GM23338 (cell line): ENCODE measurements at regions not wholly inside any gene's neighbourhood (a gene's known extent, or its start where the extent isn't known, plus 50 kb on each side); places are given as distances from the start of the nearest gene placed in this dataset.

ENCODE experiments used
- ATAC-seq: fragments of 200-7000 bp; cut with Tn5 transposase; 3 replicates; pipeline ENCODE4 v1.9.1; 2020
- DNase-seq: peaks from one replicate; pipeline ENCODE4 v3.0.0-alpha.2; 2015; ENCODE audit warnings: low spot score
- H2AFZ ChIP-seq: fragments of 200-600 bp; sonication (generic); 2 replicates; pipeline ENCODE4 v1.8.0; 2016; ENCODE audit warnings: antibody characterized with exemption, mild to moderate bottlenecking, moderate library complexity
- H3F3A ChIP-seq: fragments of 200-600 bp; sonication (generic); replicated peaks from 2 replicates; pipeline ENCODE4 v1.8.0; 2017; ENCODE audit warnings: antibody characterized with exemption, mixed run types, low read depth
- H3K27ac ChIP-seq: fragments of 200-600 bp; sonication (generic); 2 replicates; pipeline ENCODE4 v1.6.1; 2016; ENCODE audit warnings: low read depth
- H3K27me3 ChIP-seq: fragments of 200-600 bp; sonication (generic); 2 replicates; pipeline ENCODE4 v1.8.0; 2016; ENCODE audit warnings: mild to moderate bottlenecking, mixed run types, moderate library complexity; ENCODE audit not compliant: insufficient read depth
- H3K36me3 ChIP-seq: fragments of 200-600 bp; sonication (generic); 2 replicates; pipeline ENCODE4 v1.8.0; 2016; ENCODE audit warnings: mild to moderate bottlenecking; ENCODE audit not compliant: insufficient read depth
- H3K4me1 ChIP-seq: fragments of 200-600 bp; sonication (generic); 2 replicates; pipeline ENCODE4 v1.8.0; 2016; ENCODE audit warnings: mild to moderate bottlenecking, moderate library complexity; ENCODE audit not compliant: insufficient read depth
- H3K4me2 ChIP-seq: fragments of 200-600 bp; sonication (generic); 2 replicates; pipeline ENCODE4 v1.7.1; 2017; ENCODE audit warnings: mixed run types
- H3K4me3 ChIP-seq: fragments of 200-600 bp; sonication (generic); 2 replicates; pipeline ENCODE4 v1.6.1; 2016; ENCODE audit warnings: mixed run types
- H3K79me2 ChIP-seq: fragments of 200-600 bp; sonication (generic); replicated peaks from 2 replicates; pipeline ENCODE4 v1.8.0; 2017; ENCODE audit warnings: mild to moderate bottlenecking; ENCODE audit not compliant: insufficient read depth
- H3K9me2 ChIP-seq: fragments of 200-600 bp; sonication (generic); 2 replicates; pipeline ENCODE4 v1.8.0; 2017; ENCODE audit not compliant: insufficient read depth
- H4K20me1 ChIP-seq: fragments of 200-600 bp; sonication (generic); replicated peaks from 2 replicates; pipeline ENCODE4 v1.8.0; 2017; ENCODE audit warnings: mild to moderate bottlenecking; ENCODE audit not compliant: insufficient read depth
- H3K27ac Mint-ChIP-seq: 2 replicates; pipeline ENCODE4 v1.8.0; 2020; ENCODE audit warnings: inconsistent platforms, mild to moderate bottlenecking, moderate library complexity, mixed read lengths
- H3K27me3 Mint-ChIP-seq: 3 replicates; pipeline ENCODE4 v1.8.0; 2022; ENCODE audit warnings: low read depth, mild to moderate bottlenecking, moderate library complexity, mixed read lengths, inconsistent platforms; ENCODE audit not compliant: insufficient read depth, poor library complexity
- H3K36me3 Mint-ChIP-seq: 3 replicates; pipeline ENCODE4 v1.8.0; 2021; ENCODE audit warnings: low read depth, mild to moderate bottlenecking, inconsistent platforms, moderate library complexity, mixed read lengths
- H3K4me1 Mint-ChIP-seq: 3 replicates; pipeline ENCODE4 v1.8.0; 2020; ENCODE audit warnings: mild to moderate bottlenecking, inconsistent platforms, mixed read lengths
- H3K4me3 Mint-ChIP-seq: 3 replicates; pipeline ENCODE4 v1.8.0; 2021; ENCODE audit warnings: moderate library complexity, mild to moderate bottlenecking, inconsistent platforms, mixed read lengths
- H3K9me3 Mint-ChIP-seq: 3 replicates; pipeline ENCODE4 v1.8.0; 2020; ENCODE audit warnings: moderate library complexity, mild to moderate bottlenecking, inconsistent platforms, mixed read lengths
- CREB1 ChIP-seq: fragments of 250-450 bp; sonication (Bioruptor Pico); IDR thresholded peaks from 2 replicates; pipeline ENCODE4 v1.5.0; 2020; ENCODE audit warnings: low read depth, mild to moderate bottlenecking, moderate library complexity
- ETS1 ChIP-seq: IDR thresholded peaks from 2 replicates; pipeline ENCODE4 v1.6.1; 2016; ENCODE audit warnings: antibody characterized with exemption
- EZH2 ChIP-seq: fragments of 200-600 bp; sonication (generic); IDR thresholded peaks from one replicate; pipeline ENCODE4 v1.8.0; 2017; ENCODE audit warnings: antibody characterized with exemption, mild to moderate bottlenecking, low read depth; ENCODE audit not compliant: unreplicated experiment
- EZH2phosphoT487 ChIP-seq: fragments of 200-600 bp; sonication (generic); IDR thresholded peaks from one replicate; pipeline ENCODE4 v1.8.1; 2018; ENCODE audit warnings: antibody characterized with exemption; ENCODE audit not compliant: unreplicated experiment
- JUNB ChIP-seq: IDR thresholded peaks from one replicate; pipeline ENCODE4 v1.6.1; 2016; ENCODE audit warnings: antibody characterized with exemption; ENCODE audit not compliant: unreplicated experiment
- NANOG ChIP-seq: IDR thresholded peaks from 2 replicates; pipeline ENCODE4 v1.6.1; 2016; ENCODE audit warnings: antibody characterized with exemption, borderline replicate concordance
- POLR2AphosphoS5 ChIP-seq: IDR thresholded peaks from 2 replicates; pipeline ENCODE4 v1.6.1; 2016; ENCODE audit warnings: antibody characterized with exemption, low read depth
- REST ChIP-seq: IDR thresholded peaks from one replicate; pipeline ENCODE4 v1.6.1; 2018; ENCODE audit warnings: antibody characterized with exemption; ENCODE audit not compliant: unreplicated experiment
- STAT1 ChIP-seq: IDR thresholded peaks from one replicate; pipeline ENCODE4 v1.6.1; 2016; ENCODE audit warnings: antibody characterized with exemption; ENCODE audit not compliant: unreplicated experiment
- ZNF331 ChIP-seq: fragments of 250-450 bp; sonication (Bioruptor Pico); IDR thresholded peaks from 2 replicates; pipeline ENCODE4 v1.5.0; 2020; ENCODE audit warnings: low read depth, mild to moderate bottlenecking, moderate library complexity
- TF ChIP-seq, protein P1 (sequence below), 2 experiments: fragments of 200-600 bp in 1 of 2; sonication (generic) in 1 of 2; conservative IDR thresholded peaks; 2 replicates each; pipeline versions ENCODE4 v1.5.1 to v1.6.1; 2016 to 2017; ENCODE audit warnings: antibody characterized with exemption in 2 of 2, low read depth in 2 of 2, mild to moderate bottlenecking in 2 of 2, moderate library complexity in 1 of 2

GRCh38 chr6:66740346-66740745 is 1033.3 kb upstream of the EYS start (continued):
- TF ChIP-seq, protein P1, sequence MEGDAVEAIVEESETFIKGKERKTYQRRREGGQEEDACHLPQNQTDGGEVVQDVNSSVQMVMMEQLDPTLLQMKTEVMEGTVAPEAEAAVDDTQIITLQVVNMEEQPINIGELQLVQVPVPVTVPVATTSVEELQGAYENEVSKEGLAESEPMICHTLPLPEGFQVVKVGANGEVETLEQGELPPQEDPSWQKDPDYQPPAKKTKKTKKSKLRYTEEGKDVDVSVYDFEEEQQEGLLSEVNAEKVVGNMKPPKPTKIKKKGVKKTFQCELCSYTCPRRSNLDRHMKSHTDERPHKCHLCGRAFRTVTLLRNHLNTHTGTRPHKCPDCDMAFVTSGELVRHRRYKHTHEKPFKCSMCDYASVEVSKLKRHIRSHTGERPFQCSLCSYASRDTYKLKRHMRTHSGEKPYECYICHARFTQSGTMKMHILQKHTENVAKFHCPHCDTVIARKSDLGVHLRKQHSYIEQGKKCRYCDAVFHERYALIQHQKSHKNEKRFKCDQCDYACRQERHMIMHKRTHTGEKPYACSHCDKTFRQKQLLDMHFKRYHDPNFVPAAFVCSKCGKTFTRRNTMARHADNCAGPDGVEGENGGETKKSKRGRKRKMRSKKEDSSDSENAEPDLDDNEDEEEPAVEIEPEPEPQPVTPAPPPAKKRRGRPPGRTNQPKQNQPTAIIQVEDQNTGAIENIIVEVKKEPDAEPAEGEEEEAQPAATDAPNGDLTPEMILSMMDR (conservative IDR thresholded peaks at IDR 0.05; ENCODE audit: low read depth in 2 of 2), result no peak
- TF ChIP-seq ZNF331 (CRISPR knock-in tag), result no peak
- no peak for TF ChIP-seq POLR2AphosphoS5
- TF ChIP-seq ETS1, result no peak
- TF ChIP-seq STAT1, result no peak
- TF ChIP-seq EZH2, result no peak
- no peak for TF ChIP-seq EZH2phosphoT487

- H3K79me2 ChIP-seq, result no peaks in the 10 kb centered on the region
- ATAC-seq (no peak), DNase-seq (no peak)
- H4K20me1 ChIP-seq, result no peaks in the 10 kb centered on the region
- no peaks in the 10 kb centered on the region for H3K27me3 ChIP-seq
- H3K4me3 ChIP-seq, result no peak overlapping the region
- no peaks in the 10 kb centered on the region for H3K9me2 ChIP-seq
- no peaks in the 10 kb centered on the region for H3F3A ChIP-seq
- H3K27ac ChIP-seq, result no peak overlapping the region
- H3K4me2 ChIP-seq, result no peak overlapping the region
- Mint-ChIP-seq H3K4me3 (no peak overlapping the region), H3K27ac (0 out of 2 replicates have a peak overlapping the region, but pooled peaks have one; percentile 34), H3K36me3 (peaks cover 4% of the 10 kb centered on the region; the same call in 1 of the 3 replicates), H3K9me3 (peaks cover 10% of the 10 kb centered on the region; the same call in 2 of the 3 replicates), H3K27me3 (no peaks in the 10 kb centered on the region), H3K4me1 (peaks cover 12% of the 10 kb centered on the region)
- peaks cover 11% of the 10 kb centered on the region; the same call in 1 of the 2 replicates for H3K4me1 ChIP-seq
- H3K36me3 ChIP-seq, result no peaks in the 10 kb centered on the region
- no peak overlapping the region for H2AFZ ChIP-seq
- no peak for TF ChIP-seq NANOG
- TF ChIP-seq EZH2phosphoT487, result no peak
- TF ChIP-seq CREB1 (CRISPR knock-in tag), result no peak
- no peak for TF ChIP-seq JUNB
- no peak for TF ChIP-seq REST
- TF ChIP-seq STAT1, result no peak
- TF ChIP-seq EZH2, result no peak
Measured at GRCh38 chr6:66735106-66735890, 1028.3 kb upstream of the EYS start.
